Neuronal stem cell (in vitro differentiated cells): ENCODE measurements at regions not wholly inside any gene's neighbourhood (a gene's known extent, or its start where the extent isn't known, plus 50 kb on each side); places are given as distances from the start of the nearest gene placed in this dataset.

Experiments used
- DNase-seq: peaks from one replicate; pipeline ENCODE4 v3.0.0-alpha.2; 2013; ENCODE audit warnings: low spot score
- H2AFZ ChIP-seq: one replicate; pipeline ENCODE4 v1.6.1; 2013; ENCODE audit warnings: mild to moderate bottlenecking, low read length, inconsistent platforms
- H2AK5ac ChIP-seq: 2 replicates; pipeline ENCODE4 v1.6.1; 2013; ENCODE audit warnings: low read depth, mild to moderate bottlenecking, inconsistent platforms, low read length, moderate library complexity, mixed read lengths
- H2BK120ac ChIP-seq: 2 replicates; pipeline ENCODE4 v1.6.1; 2013; ENCODE audit warnings: low read depth, mild to moderate bottlenecking, inconsistent platforms, low read length, moderate library complexity, mixed read lengths
- H2BK12ac ChIP-seq: one replicate; pipeline ENCODE4 v1.6.1; 2013; ENCODE audit warnings: low read length, inconsistent platforms
- H2BK15ac ChIP-seq: 2 replicates; pipeline ENCODE4 v1.6.1; 2013; ENCODE audit warnings: mild to moderate bottlenecking, low read length, inconsistent platforms, mixed read lengths
- H2BK5ac ChIP-seq: one replicate; pipeline ENCODE4 v1.6.1; 2013; ENCODE audit warnings: inconsistent platforms, mild to moderate bottlenecking, low read length, moderate library complexity
- H3K14ac ChIP-seq: one replicate; pipeline ENCODE4 v1.6.1; 2013; ENCODE audit warnings: low read length, inconsistent platforms
- H3K18ac ChIP-seq: 2 replicates; pipeline ENCODE4 v1.6.1; 2013; ENCODE audit warnings: low read length, inconsistent platforms
- H3K23ac ChIP-seq: 2 replicates; pipeline ENCODE4 v1.6.1; 2013; ENCODE audit warnings: low read depth, mild to moderate bottlenecking, mixed read lengths, low read length, inconsistent platforms; ENCODE audit not compliant: poor library complexity
- H3K27ac ChIP-seq: replicated peaks from 3 replicates; pipeline ENCODE4 v1.5.1; 2013; ENCODE audit warnings: low read length, inconsistent platforms
- H3K27me3 ChIP-seq, 3 experiments: 2 replicates each; pipeline ENCODE4 v1.6.1; 2013; ENCODE audit warnings: low read length in 3 of 3, mild to moderate bottlenecking in 2 of 3, inconsistent platforms in 1 of 3, low read depth in 1 of 3, mixed read lengths in 1 of 3, moderate library complexity in 1 of 3; ENCODE audit not compliant: control insufficient read depth in 3 of 3, insufficient read depth in 3 of 3
- H3K36me3 ChIP-seq, 2 donors: replicated peaks in 1 of 2; 2 replicates each; pipeline ENCODE4 v1.6.1; 2013; ENCODE audit warnings: low read length in 2 of 2; ENCODE audit not compliant: control insufficient read depth in 2 of 2, insufficient read depth in 2 of 2
- H3K4ac ChIP-seq: 2 replicates; pipeline ENCODE4 v1.6.1; 2013; ENCODE audit warnings: inconsistent platforms, mild to moderate bottlenecking, low read length, moderate library complexity
- H3K4me1 ChIP-seq, 2 donors: 1 replicate in 1 of 2; 2 replicates in 1 of 2; pipeline ENCODE4 v1.6.1; 2013; ENCODE audit warnings: low read length in 2 of 2, low read depth in 1 of 2; ENCODE audit not compliant: control insufficient read depth in 2 of 2, insufficient read depth in 1 of 2
- H3K4me2 ChIP-seq: one replicate; pipeline ENCODE4 v1.6.1; 2013; ENCODE audit warnings: mild to moderate bottlenecking, low read length, inconsistent platforms; ENCODE audit not compliant: insufficient read depth, poor library complexity, severe bottlenecking
- H3K4me3 ChIP-seq, 2 donors: 2 replicates each; pipeline ENCODE4 v1.5.1; 2013; ENCODE audit warnings: low read length in 2 of 2, mild to moderate bottlenecking in 2 of 2, inconsistent platforms in 1 of 2, moderate library complexity in 1 of 2
- H3K79me1 ChIP-seq: one replicate; pipeline ENCODE4 v1.6.1; 2013; ENCODE audit warnings: low read depth, mild to moderate bottlenecking, inconsistent platforms, low read length, moderate library complexity
- H3K9ac ChIP-seq: one replicate; pipeline ENCODE4 v1.6.1; 2013; ENCODE audit warnings: mild to moderate bottlenecking, low read depth, low read length, inconsistent platforms; ENCODE audit not compliant: poor library complexity
- H3K9me3 ChIP-seq, 2 donors: replicated peaks in 1 of 2; 2 replicates each; pipeline versions ENCODE3 to v1.6.1; 2013; ENCODE audit warnings: low read length in 2 of 2, mild to moderate bottlenecking in 2 of 2, inconsistent platforms in 1 of 2, low read depth in 1 of 2, mixed read lengths in 1 of 2, moderate library complexity in 1 of 2; ENCODE audit not compliant: control insufficient read depth in 2 of 2, insufficient read depth in 1 of 2
- H4K8ac ChIP-seq: one replicate; pipeline ENCODE4 v1.6.1; 2013; ENCODE audit warnings: low read depth, mild to moderate bottlenecking, inconsistent platforms, low read length, moderate library complexity
- H4K91ac ChIP-seq: one replicate; pipeline ENCODE4 v1.6.1; 2013; ENCODE audit warnings: low read length, low read depth, mild to moderate bottlenecking, inconsistent platforms; ENCODE audit not compliant: poor library complexity
- WGBS, 2 donors: extraction: QIAGEN DNeasy Blood & Tissue Kit; methylation state at CpG; one replicate each; pipeline ENCODE4 v1.1.7; 2013; ENCODE audit warnings: missing lambda C conversion rate in 2 of 2, mixed read lengths in 1 of 2; ENCODE audit not compliant: insufficient read length in 2 of 2, insufficient replicate concordance in 1 of 2; ENCODE audit errors: extremely low coverage in 2 of 2; 5-methylcytosine and 5-hydroxymethylcytosine counted together

DNA sequence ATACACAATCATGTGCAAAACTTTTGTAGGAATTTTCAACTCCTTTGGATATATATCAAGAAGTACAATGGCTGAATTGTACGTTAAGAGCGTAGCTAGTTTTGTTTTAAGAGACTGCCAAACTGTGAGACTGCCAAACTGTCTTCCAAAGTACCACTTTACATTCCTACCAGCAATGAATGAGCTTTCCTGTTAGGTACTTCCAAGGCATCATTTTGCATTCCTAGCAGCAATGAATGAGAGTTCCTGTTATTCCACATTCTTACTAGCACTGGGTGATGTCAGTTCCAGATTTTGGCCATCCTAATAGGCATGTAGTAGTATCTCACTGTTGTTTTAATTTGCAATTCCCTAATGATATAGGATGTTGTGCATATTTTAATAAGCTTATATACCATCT lies 219.3 kb downstream of the KCNN2 start:
- H2BK120ac ChIP-seq = no peak overlapping the region
- H3K27me3 ChIP-seq = no peaks in the 10 kb centered on the region
- no peaks in the 10 kb centered on the region for H3K79me1 ChIP-seq
- H3K4me3 ChIP-seq = no peak overlapping the region
- WGBS, 2 donors = no CpG with 5 or more reads among the region's 2 CpGs
- no peak overlapping the region for H3K23ac ChIP-seq
- H3K14ac ChIP-seq = no peak overlapping the region
- H2BK12ac ChIP-seq = no peak overlapping the region
- H3K36me3 ChIP-seq = no peaks in the 10 kb centered on the region
- no peak overlapping the region for H3K18ac ChIP-seq
- H3K27ac ChIP-seq = no peak overlapping the region
- no peak overlapping the region for H3K4ac ChIP-seq
- H4K8ac ChIP-seq = no peak overlapping the region
- H3K4me1 ChIP-seq = no peaks in the 10 kb centered on the region
- H3K9me3 ChIP-seq = no peaks in the 10 kb centered on the region
- no peak overlapping the region for H2BK5ac ChIP-seq
- DNase-seq = no peak
- no peak overlapping the region for H2AK5ac ChIP-seq
- H3K9ac ChIP-seq = no peak overlapping the region
- no peak overlapping the region for H2AFZ ChIP-seq
- no peak overlapping the region for H2BK15ac ChIP-seq
- no peak overlapping the region for H3K4me2 ChIP-seq
- H4K91ac ChIP-seq = no peak overlapping the region

DNA sequence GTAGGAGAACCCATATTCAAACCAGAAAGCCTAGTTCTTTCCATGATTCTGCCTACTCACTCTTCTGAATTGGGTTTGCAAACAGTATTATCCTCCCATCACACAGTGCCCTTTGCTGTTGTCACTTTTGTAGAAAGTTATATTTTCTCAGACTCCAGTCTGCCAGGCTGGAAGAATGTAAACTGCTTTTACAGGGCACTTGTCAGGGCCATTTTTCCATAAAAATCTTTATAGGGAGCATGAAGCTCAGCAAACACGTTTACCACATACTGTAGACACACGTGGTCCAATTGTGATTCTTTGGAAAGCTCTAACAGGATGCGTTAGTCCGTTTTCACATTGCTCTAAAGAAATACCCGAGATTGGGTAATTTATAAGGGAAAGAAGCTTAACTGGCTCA lies 204.0 kb downstream of the KCNN2 start:
- Histone ChIP-seq H3K9ac (no peak overlapping the region), H3K79me1 (no peaks in the 10 kb centered on the region), H3K27ac (no peak overlapping the region), H2AK5ac (no peak overlapping the region), H2AFZ (no peak overlapping the region), H3K36me3 (no peaks in the 10 kb centered on the region), H2BK15ac (no peak overlapping the region), H2BK12ac (no peak overlapping the region), H2BK120ac (no peak overlapping the region), H3K9me3 (no peaks in the 10 kb centered on the region), H4K8ac (no peak overlapping the region), H3K4me2 (no peak overlapping the region), H3K23ac (no peak overlapping the region), H3K27me3 (no peaks in the 10 kb centered on the region), H3K18ac (no peak overlapping the region), H3K4ac (no peak overlapping the region), H4K91ac (no peak overlapping the region), H2BK5ac (no peak overlapping the region), H3K4me1 (no peaks in the 10 kb centered on the region), H3K14ac (no peak overlapping the region), H3K4me3 (no peak overlapping the region)
- no peak for DNase-seq
- no CpG with 5 or more reads among the region's 5 CpGs for WGBS, 2 donors

DNA sequence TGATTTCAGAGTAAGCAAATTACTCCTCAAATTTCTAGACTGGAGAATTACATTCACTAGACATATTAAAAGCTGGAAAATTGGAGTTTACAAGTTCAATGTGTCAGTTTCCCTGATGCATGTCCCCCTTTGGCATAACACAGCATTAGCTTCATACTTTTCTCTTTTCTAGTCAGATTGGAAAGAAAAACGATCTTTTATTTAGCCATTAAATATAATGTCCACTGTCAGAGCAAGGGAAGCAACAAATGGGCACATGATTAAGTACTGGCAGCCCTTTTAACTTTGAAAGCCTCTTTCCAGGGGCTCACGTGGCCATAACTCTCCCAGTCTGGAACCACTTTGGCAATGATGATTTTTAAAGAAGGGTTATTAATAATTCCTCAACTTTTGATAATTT lies 203.3 kb downstream of the KCNN2 start:
- Histone ChIP-seq H2BK12ac (no peak overlapping the region), H3K36me3 (no peaks in the 10 kb centered on the region), H3K14ac (no peak overlapping the region), H4K91ac (no peak overlapping the region), H3K9ac (no peak overlapping the region), H3K4me2 (no peak overlapping the region), H3K4me3 (no peak overlapping the region), H2AFZ (no peak overlapping the region), H3K9me3 (no peaks in the 10 kb centered on the region), H3K18ac (no peak overlapping the region), H2AK5ac (no peak overlapping the region), H2BK15ac (no peak overlapping the region), H2BK120ac (no peak overlapping the region), H3K79me1 (no peaks in the 10 kb centered on the region), H3K27ac (no peak overlapping the region), H3K23ac (no peak overlapping the region), H4K8ac (no peak overlapping the region), H3K4me1 (no peaks in the 10 kb centered on the region), H2BK5ac (no peak overlapping the region), H3K27me3 (no peaks in the 10 kb centered on the region), H3K4ac (no peak overlapping the region)
- DNase-seq = no peak
- no CpG with 5 or more reads among the region's 2 CpGs for WGBS, 2 donors

DNA sequence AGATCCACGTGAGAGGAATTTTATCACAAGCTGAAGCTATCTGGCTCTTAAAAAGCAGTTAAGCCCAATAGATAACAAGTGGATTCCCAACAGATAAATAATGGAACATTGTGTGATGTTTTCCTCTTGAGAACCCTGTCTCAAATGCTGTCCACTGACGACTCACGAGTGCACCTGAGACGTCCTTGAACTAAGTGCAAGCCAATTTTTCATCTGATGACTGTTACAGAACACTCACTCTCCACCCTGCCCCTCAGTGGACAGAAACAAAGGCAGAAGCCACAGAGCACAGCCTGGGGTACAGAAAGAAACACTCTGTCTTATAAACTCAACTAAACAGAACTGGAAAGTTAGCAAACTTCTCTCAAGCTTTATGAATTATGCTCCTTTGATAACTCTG lies 199.5 kb downstream of the KCNN2 start:
- no peak overlapping the region for H2BK5ac ChIP-seq
- no peak overlapping the region for H3K9ac ChIP-seq

More for the DNA sequence above, 199.5 kb downstream of the KCNN2 start:
- no peak overlapping the region for H3K4me2 ChIP-seq
- H3K27me3 ChIP-seq = no peaks in the 10 kb centered on the region
- no peak overlapping the region for H4K91ac ChIP-seq
- no CpG with 5 or more reads among the region's 4 CpGs for WGBS, 2 donors
- H3K4ac ChIP-seq = no peak overlapping the region
- H2AFZ ChIP-seq = no peak overlapping the region
- H2BK15ac ChIP-seq = no peak overlapping the region
- no peak overlapping the region for H3K27ac ChIP-seq
- no peaks in the 10 kb centered on the region for H3K4me1 ChIP-seq
- H3K23ac ChIP-seq = no peak overlapping the region
- H3K79me1 ChIP-seq = no peaks in the 10 kb centered on the region
- no peak overlapping the region for H2BK12ac ChIP-seq
- no peaks in the 10 kb centered on the region for H3K9me3 ChIP-seq
- H3K36me3 ChIP-seq = no peaks in the 10 kb centered on the region
- DNase-seq = no peak
- H3K4me3 ChIP-seq = no peak overlapping the region
- H3K18ac ChIP-seq = no peak overlapping the region
- no peak overlapping the region for H3K14ac ChIP-seq
- no peak overlapping the region for H2AK5ac ChIP-seq
- H2BK120ac ChIP-seq = no peak overlapping the region
- H4K8ac ChIP-seq = no peak overlapping the region
